NCI-H187 (cell line): ENCODE measurements at regions not wholly inside any gene's neighbourhood (a gene's known extent, or its start where the extent isn't known, plus 50 kb on each side); places are given as distances from the start of the nearest gene placed in this dataset.
"Not testable (repeated sequence)": the region's sequence is repeated elsewhere in the genome, so short reads cannot be mapped to it uniquely, and the experiment has no call there.

Experiments
- DNase-seq, 2 experiments: peaks; one replicate each; lab custom pipeline; 2025; lab: John Stamatoyannopoulos, UW

- DNase-seq: no peak
These were observed 152.0 kb downstream of the KCNJ2 start for GRCh38 chr17:70321352-70321751.

GRCh38 chr17:70323269-70323668, 153.9 kb downstream of the KCNJ2 start:
- DNase-seq: no peak

- no peak for DNase-seq
These were observed 154.7 kb downstream of the KCNJ2 start for GRCh38 chr17:70324031-70324430.

GRCh38 chr17:70327279-70327678, 157.9 kb downstream of the KCNJ2 start:
- DNase-seq: no peak

- no peak for DNase-seq
These were observed 158.4 kb downstream of the KCNJ2 start for GRCh38 chr17:70327723-70328122.

- no peak for DNase-seq
These were observed 160.4 kb downstream of the KCNJ2 start for GRCh38 chr17:70329721-70330120.

GRCh38 chr17:70331066-70331465, 161.7 kb downstream of the KCNJ2 start:
- not testable (repeated sequence) for DNase-seq

- DNase-seq: no peak
These were observed 163.3 kb downstream of the KCNJ2 start for GRCh38 chr17:70332356-70333210.

- no peak for DNase-seq
These were observed 167.1 kb downstream of the KCNJ2 start for GRCh38 chr17:70336411-70336810.

GRCh38 chr17:70338946-70339354, 169.6 kb downstream of the KCNJ2 start:
- no peak for DNase-seq

- DNase-seq: no peak
These were observed 173.8 kb downstream of the KCNJ2 start for GRCh38 chr17:70343114-70343513.

GRCh38 chr17:70344386-70345060, 175.2 kb downstream of the KCNJ2 start:
- DNase-seq: no peak

- no peak for DNase-seq
These were observed 175.7 kb downstream of the KCNJ2 start for GRCh38 chr17:70345061-70345460.

GRCh38 chr17:70352834-70353233, 183.5 kb downstream of the KCNJ2 start:
- no peak for DNase-seq

GRCh38 chr17:70353408-70354092, 184.2 kb downstream of the KCNJ2 start:
- no peak for DNase-seq

GRCh38 chr17:70355185-70355584, 185.9 kb downstream of the KCNJ2 start:
- no peak for DNase-seq

GRCh38 chr17:70357190-70357589, 187.9 kb downstream of the KCNJ2 start:
- DNase-seq: no peak

- no peak for DNase-seq
These were observed 195.8 kb downstream of the KCNJ2 start for GRCh38 chr17:70365091-70365583.

- no peak for DNase-seq
These were observed 197.1 kb downstream of the KCNJ2 start for GRCh38 chr17:70366386-70366785.

- DNase-seq: no peak
These were observed 198.7 kb downstream of the KCNJ2 start for GRCh38 chr17:70368011-70368410.

- no peak for DNase-seq
These were observed 200.1 kb downstream of the KCNJ2 start for GRCh38 chr17:70369391-70369790.

- DNase-seq: no peak
These were observed 201.5 kb downstream of the KCNJ2 start for GRCh38 chr17:70370816-70371215.

GRCh38 chr17:70373369-70373768, 204.0 kb downstream of the KCNJ2 start:
- DNase-seq: no peak
